ENCODE measurements at regions not wholly inside any gene's neighbourhood (a gene's known extent, or its start where the extent isn't known, plus 50 kb on each side); places are given as distances from the start of the nearest gene placed in this dataset.

- TF ChIP-seq CTCF (IDR thresholded peaks at IDR 0.05) (no peak), POLR2A (IDR thresholded peaks at IDR 0.05) (no peak)
Measured at GRCh38 chr18:35827275-35827902, 145.1 kb upstream of the RMP24 start.
